Stimulated activated CD8-positive, alpha-beta memory T cell treated with anti-CD3 and anti-CD28 coated beads, Interleukin-7, amount 100 ng/mL, for 24 hours (primary cell): ENCODE measurements at regions not wholly inside any gene's neighbourhood (a gene's known extent, or its start where the extent isn't known, plus 50 kb on each side); places are given as distances from the start of the nearest gene placed in this dataset.

Source experiments
- DNase-seq: peaks from one replicate; pipeline ENCODE4 v3.0.0-alpha.2; 2020; ENCODE audit warnings: low read depth

DNA sequence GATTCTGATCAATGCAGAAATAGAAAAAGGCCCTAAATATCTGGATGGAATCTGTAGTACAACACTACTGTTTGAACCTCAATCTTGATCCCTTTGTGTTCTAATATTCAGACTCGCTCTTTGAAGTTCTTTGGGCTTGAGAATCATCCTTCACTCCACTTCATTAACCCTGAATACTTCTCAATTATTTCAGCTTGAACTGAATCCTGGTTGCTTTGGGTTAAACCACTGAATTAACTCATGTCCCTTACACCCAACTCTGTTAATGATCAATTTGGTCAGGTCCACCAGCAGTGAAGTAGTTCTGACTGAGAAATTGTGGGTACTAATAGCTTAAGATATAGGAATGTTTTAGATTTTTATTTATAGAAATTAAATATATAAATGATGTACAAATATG is 1707.2 kb upstream of the ACO1 start:
- DNase-seq = no peak

DNA sequence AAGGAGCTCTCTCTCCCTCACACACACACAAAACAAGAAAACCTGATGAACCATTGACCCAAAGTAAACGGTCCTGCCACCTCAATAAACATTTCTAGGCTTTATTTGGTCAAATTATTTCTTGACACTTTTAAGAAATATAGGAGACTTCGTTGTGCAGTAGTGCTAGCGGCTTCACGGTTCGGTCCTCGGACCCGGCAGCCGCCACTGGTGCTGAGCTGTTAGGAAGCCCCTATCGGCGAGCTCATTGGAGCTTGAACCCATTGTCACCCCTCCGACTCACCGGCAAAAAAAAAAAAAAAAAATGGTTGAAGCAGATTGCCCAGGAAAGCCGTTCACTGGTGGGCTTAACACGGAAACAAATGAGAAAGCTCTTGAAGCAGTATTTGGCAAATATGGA is 1695.6 kb upstream of the ACO1 start:
- no peak for DNase-seq

DNA sequence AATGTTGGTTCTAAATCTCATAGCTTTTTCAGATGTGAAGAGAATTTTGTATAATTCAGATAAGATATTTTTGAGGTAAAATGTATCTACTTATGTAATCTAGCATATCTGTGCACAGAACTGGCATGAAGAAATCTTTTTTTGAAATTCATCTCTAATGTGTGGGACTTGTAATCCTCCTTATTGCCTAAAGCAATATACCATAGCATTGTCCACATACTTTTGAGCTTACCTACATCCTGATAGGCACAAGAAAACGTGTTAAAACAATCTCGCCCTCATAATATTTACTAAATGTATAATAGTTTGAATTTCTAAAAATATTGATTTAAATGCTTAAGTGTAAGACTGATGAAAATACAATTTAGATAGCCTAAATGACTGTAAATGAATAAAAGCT is 1686.5 kb upstream of the ACO1 start:
- DNase-seq = no peak

DNA sequence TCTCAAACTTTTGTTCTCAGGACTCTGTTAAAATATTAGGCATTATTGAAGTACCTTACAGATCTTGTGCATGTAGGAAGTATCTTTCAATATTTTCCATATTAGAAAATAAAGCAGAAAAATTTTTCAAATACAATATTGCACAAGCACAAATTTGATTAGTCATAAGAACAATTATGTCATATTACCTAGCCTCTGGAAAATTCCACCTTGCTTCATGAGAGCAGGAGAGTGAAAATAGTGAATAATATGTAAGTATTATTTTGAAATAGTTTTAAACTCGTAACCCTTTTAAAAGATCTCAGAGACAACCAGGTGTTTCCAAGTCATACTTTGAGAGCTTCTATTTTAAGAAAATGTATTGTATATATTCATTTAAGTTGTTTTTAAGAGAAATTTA is 1672.9 kb upstream of the ACO1 start:
- DNase-seq = no peak

DNA sequence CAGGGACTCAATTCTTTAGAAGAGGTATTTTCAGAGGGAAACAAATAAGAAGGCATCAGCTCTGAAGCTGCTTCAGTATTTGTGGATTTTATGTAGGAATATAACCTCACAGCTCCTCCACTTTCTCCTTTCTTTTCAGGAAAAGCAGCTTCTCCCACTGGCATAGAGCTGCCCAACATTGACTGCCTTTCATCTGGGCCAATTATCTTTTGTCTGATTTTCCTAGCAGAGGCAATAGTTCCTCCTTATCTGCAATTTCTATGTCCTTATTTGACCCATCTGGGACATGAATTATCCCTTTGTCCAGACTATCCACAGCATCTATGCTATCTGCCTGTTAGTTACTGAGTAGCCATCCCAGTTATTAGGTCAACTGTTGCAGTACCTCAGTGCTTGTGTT is 1671.2 kb upstream of the ACO1 start:
- no peak for DNase-seq

DNA sequence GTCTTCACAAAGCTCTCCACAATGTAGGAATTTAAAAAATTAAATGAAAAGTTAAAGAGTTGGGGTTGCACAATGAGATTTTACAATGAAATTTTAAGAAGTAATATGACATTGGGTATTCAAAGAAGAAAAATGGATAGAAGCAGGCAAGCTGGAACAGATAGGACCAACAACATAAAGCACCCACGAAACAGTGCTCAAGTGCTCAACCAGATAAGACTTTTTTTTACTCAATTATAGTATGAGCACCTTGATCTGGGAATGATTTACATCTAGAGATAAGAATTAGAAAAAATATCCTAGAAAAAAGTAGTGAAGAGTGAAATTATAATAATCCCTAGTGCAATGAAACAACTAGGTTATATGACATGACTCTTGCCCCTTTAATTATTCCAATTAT is 1670.1 kb upstream of the ACO1 start:
- DNase-seq = no peak

DNA sequence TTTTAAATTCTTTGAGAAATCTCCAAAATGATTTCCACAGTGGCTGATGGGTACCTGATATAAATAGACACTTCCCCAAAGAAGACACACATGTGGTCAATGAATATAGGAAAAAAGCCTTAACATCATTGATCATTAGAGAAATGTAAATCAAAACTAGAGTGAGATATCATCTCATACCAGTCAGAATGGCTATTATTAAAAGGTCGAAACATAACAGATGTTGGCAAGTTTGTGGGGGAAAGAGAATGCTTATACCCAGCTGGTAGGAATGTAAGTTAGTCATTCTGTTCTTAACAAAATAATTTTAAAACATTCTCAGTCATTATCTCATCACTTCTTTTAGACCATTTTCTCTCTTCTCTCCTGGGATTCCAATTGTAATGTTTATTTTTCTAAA is 1666.0 kb upstream of the ACO1 start:
- DNase-seq = no peak

DNA sequence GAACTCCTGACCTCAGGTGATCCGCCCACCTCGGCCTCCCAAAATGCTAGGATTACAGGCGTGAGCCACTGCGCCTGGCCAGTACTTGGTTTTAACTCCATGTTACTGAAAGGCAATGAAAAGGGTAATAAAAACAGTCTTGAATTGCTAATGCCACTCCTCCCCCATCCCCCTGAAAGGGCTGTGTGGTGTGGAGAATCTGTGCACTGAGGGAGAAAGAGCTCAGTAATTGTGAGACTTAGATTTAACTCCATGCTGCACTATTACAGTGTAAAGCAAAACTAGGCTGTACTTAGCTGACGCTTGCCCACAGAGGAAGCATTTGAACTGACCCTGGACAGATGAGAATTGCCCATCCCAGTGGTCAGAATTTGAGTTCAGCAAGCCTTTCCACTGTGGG is 1662.4 kb upstream of the ACO1 start:
- DNase-seq = no peak

DNA sequence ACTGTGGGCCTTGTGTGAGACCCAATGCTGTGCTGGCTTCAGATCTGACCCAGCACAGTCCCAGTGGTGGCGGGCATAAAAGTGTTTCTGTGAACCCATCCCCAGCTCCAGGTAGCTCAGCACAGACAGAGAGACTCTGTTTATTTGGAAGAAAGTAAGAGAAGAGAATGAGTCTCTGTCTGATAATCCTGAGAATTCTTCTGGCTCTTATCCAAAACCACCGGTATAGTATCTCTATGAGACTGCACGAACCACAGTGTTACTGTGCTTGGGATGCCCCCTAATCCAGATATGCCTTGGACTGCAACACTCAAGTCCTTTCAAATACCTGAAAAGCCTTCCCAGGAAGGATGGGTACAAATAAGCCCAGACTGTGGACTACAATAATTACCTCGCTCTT is 1660.8 kb upstream of the ACO1 start:
- no peak for DNase-seq

DNA sequence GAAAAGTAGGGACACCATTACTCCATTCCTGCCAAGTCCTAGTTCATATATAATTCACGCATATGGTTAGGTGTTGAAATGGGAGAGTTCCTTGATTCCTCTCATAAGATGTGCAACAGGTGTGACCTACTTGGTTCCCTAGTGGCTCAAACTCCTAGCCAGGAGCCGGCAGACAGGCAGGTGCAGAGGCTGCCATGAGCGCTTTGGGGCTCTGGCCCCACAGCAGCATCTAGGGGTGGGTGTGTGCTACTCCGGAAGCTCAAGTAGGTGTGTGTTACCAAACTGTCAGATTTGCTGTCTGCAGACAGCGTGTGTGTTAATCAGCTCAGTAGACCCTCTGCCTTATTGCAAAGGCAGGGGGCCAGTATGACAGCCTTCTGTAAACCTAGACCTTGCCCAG is 1652.4 kb upstream of the ACO1 start:
- no peak for DNase-seq

DNA sequence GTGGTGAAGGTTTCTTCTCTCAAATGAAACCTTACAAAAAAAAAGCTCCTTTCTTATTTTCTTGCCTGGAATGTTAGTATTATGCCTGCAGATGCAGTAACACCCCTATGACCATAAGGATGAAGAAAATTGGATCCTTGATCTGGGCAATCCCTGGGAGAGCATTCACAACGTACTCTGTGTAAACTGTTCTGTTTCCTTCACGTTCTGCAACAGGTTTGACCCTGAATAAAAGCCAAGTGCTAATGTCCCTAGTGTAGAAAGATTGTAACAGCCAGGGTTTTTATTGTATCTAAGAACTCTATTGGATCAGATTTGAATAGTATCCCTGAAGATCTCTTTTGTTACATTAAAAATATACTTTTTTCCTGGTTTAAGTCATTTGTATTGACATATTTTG is 1639.6 kb upstream of the ACO1 start:
- no peak for DNase-seq

DNA sequence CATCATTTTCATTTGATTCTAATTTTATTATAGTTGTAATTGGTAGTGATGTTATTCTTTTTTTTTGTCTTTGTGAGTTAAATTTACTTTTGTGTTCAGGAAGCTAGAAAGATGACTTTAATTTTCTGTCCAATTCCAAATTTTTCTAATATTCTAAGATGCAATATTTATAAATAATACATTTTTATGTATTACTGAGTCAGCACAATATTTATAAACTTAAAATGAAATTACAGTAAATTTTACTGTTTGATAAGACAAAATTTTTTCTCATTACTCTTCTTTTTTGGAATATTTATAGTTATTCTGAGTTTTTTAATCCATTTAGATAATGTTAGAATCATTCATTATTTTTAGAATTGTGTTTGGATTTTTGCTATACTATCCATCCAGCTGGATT is 1637.9 kb upstream of the ACO1 start:
- no peak for DNase-seq

DNA sequence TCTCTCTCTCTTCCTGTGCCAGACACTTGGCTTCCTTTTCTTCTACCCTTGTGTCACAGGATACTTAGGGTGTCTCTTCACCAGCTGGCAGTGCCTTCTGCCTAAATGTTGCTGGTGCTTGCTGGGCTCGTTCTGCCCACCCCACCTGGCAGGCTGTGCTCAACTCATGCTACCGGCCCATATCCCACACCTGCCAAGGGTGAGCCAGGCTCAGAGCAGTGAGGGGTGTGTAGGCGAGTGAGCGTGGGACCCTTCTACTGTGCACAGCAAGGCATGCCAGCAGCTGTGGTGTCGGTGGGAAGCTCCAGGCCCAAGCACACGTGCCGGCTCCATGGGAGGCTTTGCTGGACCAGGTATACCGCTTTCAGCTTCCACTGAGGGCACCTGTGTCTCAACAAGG is 1626.7 kb upstream of the ACO1 start:
- DNase-seq = no peak

DNA sequence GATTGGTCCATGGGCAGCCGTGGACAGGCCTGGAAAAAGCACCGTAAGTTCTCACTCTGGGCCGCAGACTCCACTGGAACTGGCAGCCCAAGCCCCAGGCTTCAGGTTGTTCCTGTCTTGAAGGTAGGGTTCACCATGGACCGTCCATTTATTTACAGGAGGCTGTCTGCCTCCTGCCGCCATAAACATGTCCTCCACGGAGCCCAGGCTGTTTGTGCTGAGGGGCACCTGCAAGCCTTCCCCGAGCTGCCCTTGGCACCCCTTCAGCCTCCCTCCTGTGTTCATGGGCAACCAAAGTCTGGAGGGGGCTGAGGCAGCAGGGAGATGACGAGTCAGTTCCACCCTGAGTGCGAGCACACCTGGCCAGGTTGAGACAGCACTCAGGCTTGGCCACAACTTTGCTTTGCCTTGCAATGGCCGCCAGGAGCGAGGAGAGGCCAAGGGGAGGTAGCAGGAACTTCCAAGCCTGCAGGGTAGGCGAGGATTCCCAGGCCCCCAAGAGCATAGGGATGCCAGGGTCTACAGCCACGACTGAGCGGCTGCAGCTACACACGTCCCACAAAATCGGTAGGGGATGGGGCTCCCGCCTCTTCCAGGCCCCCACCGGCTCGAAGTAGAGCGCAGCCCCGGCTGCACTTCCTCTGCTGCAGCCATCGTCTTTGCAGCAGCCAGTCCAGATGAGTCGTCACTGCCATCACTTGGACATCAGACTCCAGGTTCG is 1625.6 kb upstream of the ACO1 start:
- no peak for DNase-seq

DNA sequence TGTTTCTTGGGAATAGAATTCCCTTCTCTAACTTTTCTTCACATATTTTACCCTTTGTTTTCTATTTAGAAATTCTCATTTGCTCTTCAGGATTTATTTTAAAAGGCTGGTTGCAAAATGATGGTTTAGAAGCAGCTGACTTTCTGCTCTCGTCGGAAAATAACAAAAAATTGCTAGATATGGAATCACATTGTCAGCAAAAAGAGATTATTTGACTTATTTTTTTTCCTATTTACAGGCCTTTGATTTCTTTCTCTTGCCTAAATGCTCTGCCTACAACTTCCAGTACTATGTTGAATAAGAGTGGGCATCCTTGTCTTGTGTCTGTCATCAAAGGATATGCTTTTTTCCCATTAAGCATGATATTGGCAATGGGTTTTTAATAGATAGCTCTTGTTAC is 1619.1 kb upstream of the ACO1 start:
- no peak for DNase-seq

DNA sequence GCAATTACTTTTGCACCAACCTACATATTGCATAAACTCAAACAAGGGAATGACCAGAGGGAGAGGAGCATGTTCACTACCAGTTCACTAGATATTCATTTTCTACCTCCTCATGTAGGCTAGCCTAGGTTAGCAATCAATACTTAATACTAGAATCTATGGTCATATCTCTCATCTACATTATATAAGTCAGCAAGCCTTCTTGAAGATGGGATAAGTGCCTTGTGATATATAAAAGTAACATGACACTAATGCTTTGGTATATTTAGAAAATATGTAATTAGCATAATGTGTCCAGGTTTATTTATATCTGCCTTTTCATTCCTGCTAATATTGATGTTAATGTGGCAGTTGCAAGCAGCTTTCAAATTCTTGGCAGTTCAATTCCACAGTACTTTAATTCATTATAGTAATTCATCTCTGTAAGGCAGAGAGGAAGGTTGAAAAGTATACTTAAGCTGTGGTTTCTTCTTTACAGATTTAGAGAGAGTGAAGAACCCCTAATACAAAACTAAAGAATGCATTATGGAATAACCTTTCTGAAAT is 1613.2 kb upstream of the ACO1 start:
- DNase-seq = no peak

DNA sequence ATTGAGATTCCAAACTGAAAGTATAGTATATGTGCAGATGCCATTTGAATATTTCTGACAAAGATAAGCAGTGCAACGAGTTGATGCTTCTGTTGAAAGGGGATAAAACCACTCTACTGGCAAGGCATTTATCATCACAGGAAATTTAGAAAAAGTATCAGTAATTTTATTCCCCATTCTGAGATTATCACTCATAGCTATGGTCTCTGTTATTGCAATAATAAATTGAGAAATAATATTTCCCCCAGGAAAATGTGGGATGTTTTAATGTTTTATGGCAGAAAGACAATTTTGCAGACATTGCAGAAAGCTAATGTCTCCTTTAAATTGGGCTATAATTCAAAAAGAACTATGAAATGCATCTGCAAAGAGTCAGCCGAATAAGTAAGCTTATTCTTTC is 1612.7 kb upstream of the ACO1 start:
- no peak for DNase-seq

DNA sequence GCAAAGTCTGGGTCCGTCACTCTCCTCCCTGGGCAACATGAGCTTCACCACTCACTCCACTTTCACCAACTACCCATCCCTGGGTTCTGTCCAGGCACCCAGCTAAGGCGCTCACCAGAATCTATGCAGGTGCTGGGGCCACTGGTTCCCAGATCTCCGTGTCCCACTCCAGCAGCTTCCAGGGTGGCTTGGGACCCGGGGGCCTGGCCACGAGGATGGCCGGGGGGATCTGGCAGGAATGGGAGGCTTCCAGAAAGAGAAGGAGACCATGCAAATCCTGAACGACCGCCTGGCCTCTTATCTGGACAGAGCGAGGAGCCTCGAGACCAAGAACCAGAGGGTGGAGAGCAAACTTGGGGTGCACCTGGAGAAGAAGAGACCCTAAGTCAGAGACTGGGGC is 1611.0 kb upstream of the ACO1 start:
- no peak for DNase-seq

DNA sequence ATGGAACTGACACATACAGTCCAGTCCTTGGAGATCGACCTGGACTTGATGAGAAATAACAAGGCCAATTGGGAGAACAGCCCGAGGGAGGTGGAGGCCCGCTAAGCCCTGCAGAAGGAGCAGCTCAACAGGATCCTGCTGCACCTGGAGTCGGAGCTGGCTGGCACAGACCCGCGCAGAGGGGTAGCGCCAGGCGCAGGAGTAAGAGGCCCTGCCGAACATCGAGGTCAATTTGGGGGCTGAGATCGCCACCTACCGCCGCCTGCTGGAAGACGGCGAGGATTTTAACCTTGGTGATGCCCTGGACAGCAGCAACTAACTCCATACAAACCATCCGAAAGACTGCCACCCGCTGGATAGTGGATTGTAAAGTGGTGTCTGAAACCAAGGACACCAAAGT is 1610.1 kb upstream of the ACO1 start:
- no peak for DNase-seq

DNA sequence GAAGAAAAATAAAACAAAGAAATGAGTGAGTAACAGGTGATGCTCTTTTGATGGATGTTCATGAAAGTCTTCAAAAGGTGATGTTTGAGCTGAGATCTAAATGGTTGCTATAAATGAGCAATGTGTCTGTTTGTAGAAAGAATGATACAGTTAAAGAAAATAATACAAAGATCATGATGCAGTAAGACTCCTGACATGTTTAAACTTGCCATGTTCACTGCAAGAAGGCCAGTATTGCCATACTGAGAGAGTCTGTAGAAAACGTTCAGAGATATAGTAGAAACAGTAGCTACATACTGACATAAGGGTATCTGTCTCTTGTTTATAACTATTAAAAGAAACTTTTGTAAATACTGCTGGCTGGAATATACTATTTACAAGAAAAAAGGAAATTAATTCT is 1609.2 kb upstream of the ACO1 start:
- DNase-seq = no peak

DNA sequence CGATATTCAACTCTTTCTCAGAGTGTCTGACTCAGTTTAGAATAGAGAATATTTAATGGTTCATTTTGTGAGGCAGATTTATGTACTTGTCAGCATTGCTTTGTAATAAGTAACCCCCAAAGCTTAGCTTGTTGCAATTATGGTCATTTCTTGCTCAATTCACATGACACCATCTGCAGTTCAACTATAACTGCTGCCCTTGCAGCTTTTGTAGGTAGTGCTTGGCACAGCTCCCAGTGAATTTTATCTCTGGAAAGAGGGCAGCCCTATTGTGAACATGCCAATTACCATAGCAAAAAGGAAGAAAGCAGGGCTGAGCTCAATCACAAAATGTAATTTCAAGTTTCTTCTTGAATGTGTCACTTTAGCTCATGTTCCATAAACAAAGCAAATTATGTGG is 1587.7 kb upstream of the ACO1 start:
- no peak for DNase-seq

DNA sequence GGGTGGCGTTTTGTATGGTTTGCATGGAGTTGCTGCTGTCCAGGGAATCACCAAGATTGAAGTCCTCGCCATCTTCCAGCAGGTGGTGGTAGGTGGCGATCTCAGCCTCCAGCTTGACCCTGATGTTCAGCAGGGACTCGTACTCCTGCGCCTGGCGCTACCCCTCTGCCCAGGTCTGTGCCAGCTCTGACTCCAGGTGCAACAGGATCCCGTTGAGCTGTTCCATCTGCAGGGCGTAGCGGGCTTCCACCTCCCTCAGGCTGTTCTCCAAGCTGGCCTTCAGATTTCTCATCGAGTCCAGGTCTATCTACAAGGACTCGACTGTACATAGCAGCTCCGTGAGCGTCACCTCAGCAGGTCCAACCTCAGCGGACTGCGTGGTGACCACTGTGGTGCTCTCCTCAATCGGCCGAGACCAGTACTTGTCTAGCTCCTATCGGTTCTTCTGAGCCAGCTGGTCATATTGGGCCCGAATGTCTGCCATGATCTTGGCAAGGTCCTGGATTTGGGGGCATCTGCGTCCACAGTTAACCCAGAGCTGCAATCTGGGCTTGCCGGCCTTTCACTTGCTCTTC is 1584.8 kb upstream of the ACO1 start:
- no peak for DNase-seq

DNA sequence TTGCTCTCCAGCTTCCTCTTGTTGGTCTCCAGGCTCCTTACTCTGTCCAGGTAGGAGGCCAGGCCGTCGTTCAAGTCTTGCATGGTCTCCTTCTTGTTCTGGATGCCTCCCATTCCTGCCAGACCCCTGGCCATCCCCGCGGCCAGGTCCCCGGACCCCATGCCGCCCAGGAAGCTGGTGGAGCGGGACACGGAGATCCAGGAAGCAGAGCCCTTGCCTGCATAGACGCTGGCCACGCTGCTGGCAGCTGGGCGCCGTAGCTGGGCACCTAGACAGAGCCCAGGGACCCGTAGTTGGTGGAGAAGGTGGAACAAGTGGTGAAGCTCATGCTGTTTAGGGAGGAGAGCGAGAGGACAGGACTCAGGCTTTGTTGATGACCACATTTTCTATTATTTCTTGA is 1584.0 kb upstream of the ACO1 start:
- no peak for DNase-seq

DNA sequence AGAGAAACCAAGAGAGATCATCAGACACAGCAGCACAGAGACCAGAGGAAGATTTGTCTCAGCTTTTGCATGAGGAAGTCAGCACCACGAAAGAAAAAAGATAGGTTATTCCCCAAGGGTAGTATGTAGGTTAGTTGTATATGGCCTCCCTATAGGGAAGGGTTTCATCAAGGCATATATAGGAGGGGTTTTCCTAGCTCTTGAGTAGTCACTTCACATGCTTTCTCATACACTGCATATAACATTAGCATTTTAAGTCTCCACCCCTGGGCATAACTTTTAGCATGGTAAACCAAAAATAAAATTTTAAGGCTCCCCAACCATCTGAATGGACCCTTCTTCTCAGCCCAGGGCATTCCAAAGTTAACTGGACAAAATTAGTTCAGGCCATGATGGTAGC is 1571.6 kb upstream of the ACO1 start:
- no peak for DNase-seq
